Kidney epithelial cell (primary cell): ENCODE measurements at regions not wholly inside any gene's neighbourhood (a gene's known extent, or its start where the extent isn't known, plus 50 kb on each side); places are given as distances from the start of the nearest gene placed in this dataset.

Experiments
- DNase-seq: peaks from one replicate; pipeline ENCODE4 v3.0.0-alpha.2; 2010; ENCODE audit warnings: low read depth
- H3K27me3 ChIP-seq: 2 replicates; pipeline ENCODE4 v1.6.0; 2011; ENCODE audit warnings: low read length; ENCODE audit not compliant: control insufficient read depth, insufficient read depth
- H3K36me3 ChIP-seq: 2 replicates; pipeline ENCODE4 v1.5.1; 2011; ENCODE audit warnings: low read length; ENCODE audit not compliant: control insufficient read depth, insufficient read depth
- H3K4me3 ChIP-seq: 2 replicates; pipeline ENCODE4 v1.5.1; 2011; ENCODE audit warnings: low read depth, mild to moderate bottlenecking, control low read depth, low read length
- CTCF ChIP-seq: IDR thresholded peaks from 2 replicates; pipeline ENCODE4 v1.5.1; 2011; ENCODE audit warnings: mild to moderate bottlenecking, moderate library complexity, low read length, control low read depth, inconsistent platforms; ENCODE audit not compliant: insufficient read depth, poor library complexity, severe bottlenecking

GRCh38 chr13:22047082-22047784 is 376.4 kb downstream of the FGF9 start:
- no peak for TF ChIP-seq CTCF
- Histone ChIP-seq H3K36me3 (no peaks in the 10 kb centered on the region), H3K4me3 (no peak overlapping the region), H3K27me3 (no peaks in the 10 kb centered on the region)
- peak; percentile 19 for DNase-seq

GRCh38 chr13:22047785-22048104 is 376.9 kb downstream of the FGF9 start:
- Histone ChIP-seq H3K36me3 (no peaks in the 10 kb centered on the region), H3K27me3 (no peaks in the 10 kb centered on the region), H3K4me3 (no peak overlapping the region)
- no peak for TF ChIP-seq CTCF
- DNase-seq, result no peak

- peak; percentile 2 for DNase-seq
- TF ChIP-seq CTCF, result no peak
Measured at GRCh38 chr13:22049384-22049783, 378.5 kb downstream of the FGF9 start.

GRCh38 chr13:22050951-22051563 is 380.2 kb downstream of the FGF9 start:
- Histone ChIP-seq H3K36me3 (no peaks in the 10 kb centered on the region), H3K4me3 (no peak overlapping the region), H3K27me3 (no peaks in the 10 kb centered on the region)
- no peak for DNase-seq
- TF ChIP-seq CTCF, result no peak

More at GRCh38 chr13:22049384-22049783, 378.5 kb downstream of the FGF9 start:
- no peak overlapping the region for H3K4me3 ChIP-seq
- H3K36me3 ChIP-seq, result no peaks in the 10 kb centered on the region
- no peaks in the 10 kb centered on the region for H3K27me3 ChIP-seq

- Histone ChIP-seq H3K4me3 (no peak overlapping the region), H3K36me3 (no peaks in the 10 kb centered on the region), H3K27me3 (no peaks in the 10 kb centered on the region)
- no peak for TF ChIP-seq CTCF
- no peak for DNase-seq
Measured at GRCh38 chr13:22053053-22053452, 382.2 kb downstream of the FGF9 start.

- Histone ChIP-seq H3K36me3 (no peaks in the 10 kb centered on the region), H3K4me3 (no peak overlapping the region), H3K27me3 (no peaks in the 10 kb centered on the region)
- TF ChIP-seq CTCF, result no peak
- DNase-seq, result no peak
Measured at GRCh38 chr13:22055259-22055658, 384.4 kb downstream of the FGF9 start.
